ENCODE measurements at regions not wholly inside any gene's neighbourhood (a gene's known extent, or its start where the extent isn't known, plus 50 kb on each side); places are given as distances from the start of the nearest gene placed in this dataset.

GRCh38 chr2:14923820-14924580 lies 291.5 kb downstream of the LRATD1 start:
- DNase-seq = no peak

GRCh38 chr2:14925471-14925870 lies 293.0 kb downstream of the LRATD1 start:
- DNase-seq = no peak

DNA sequence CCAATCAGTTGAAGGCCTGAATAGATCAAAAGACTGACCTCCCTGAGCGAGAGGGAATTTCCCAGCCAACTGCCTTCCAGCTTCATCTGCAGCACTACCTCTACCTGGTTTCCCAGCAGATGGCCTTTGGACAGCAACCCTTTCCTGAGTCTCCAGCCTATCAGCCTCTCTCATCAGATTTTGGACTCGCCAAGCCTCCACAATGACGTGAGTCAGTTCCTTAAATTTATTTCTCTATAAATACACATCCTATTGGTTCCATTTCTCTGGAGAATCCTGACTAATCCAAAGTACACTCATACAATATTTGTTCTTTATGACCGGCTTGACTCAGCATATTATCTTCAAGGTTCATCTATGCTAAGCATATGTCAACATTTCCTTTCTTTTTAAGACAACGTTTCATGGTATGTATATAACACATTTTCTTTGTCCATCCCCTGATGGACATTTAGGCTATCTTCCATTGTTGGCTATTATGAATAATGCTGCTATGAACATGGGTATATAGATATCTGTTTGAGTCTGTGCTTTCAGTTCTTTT lies 294.6 kb downstream of the LRATD1 start:
- no peak for DNase-seq

GRCh38 chr2:14928056-14928455 lies 295.5 kb downstream of the LRATD1 start:
- DNase-seq = no peak

DNA sequence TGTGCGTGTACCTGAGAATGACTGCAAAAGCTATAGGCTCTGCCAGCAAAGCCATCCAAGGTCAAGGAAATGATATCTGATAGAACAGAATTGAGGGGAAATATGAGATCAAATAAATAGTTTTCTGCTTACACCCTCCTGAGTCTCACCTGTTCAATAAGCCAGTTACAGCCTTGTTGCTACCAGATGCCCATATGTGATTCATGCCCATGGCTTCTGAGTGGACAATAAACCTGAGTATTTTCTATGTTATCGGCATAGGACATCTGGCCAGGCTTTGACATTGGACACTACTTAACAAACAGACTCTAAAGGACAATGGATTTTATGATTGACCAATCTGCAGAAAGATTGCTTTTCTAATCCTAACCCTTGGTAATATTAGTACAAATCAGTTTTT lies 297.9 kb downstream of the LRATD1 start:
- no peak for DNase-seq

DNA sequence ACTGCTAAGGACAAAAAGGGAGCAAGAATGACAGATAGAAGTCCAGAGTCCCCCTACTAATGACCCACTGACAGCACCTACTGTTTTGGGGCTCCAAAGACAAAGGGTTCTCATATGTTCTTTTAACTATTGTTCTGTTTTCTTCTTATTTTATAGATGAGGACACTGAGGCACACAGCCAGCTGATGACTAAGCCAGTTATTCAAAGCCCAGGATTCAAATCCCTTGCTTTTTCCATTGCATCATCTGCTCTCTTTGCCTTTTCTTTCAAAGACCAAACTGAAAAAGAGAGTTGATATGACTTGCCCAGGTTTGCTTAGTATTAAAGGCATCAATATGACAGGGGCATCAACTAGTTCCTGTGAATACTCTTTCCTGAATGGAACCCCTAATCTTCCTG lies 299.8 kb downstream of the LRATD1 start:
- no peak for DNase-seq

DNA sequence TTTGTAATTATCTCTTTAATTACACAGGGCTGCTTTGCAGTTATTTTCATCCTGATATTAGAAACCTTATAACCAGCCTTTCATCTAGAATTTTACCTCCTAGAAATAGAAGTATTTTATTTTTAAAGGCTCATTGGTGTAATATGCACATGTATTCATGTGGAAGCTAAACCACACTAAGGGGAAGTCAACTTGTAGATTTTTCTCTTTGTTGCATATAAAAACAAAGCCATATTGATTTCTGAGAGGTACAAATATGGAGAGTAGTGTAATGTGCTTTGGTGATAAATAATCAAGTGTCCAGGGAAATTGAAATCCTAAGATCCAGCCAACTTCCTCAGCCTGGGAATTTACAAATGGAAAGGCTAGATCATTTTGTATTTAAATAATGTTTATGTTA lies 301.2 kb downstream of the LRATD1 start:
- DNase-seq = no peak

GRCh38 chr2:14936426-14936825 lies 303.9 kb downstream of the LRATD1 start:
- no peak for DNase-seq

DNA sequence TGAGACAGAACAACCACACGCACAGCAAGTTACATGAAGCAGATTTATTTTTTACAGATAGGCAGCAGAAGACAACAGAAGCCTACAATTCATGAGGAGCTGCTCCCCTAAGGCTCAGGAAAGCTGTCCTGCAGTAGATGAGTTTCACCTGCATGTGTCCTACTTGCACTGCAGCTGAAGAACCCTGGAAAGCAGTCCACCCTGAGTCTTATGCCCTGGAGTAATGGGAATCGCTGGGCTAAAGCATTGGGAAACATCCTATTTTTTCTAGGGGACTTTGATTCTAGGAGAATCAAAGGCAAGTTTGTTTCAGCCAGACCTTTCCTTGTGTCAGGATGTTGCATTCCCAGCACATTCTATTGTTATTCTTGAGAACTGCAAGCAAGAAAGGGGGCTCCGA lies 304.8 kb downstream of the LRATD1 start:
- DNase-seq = no peak

DNA sequence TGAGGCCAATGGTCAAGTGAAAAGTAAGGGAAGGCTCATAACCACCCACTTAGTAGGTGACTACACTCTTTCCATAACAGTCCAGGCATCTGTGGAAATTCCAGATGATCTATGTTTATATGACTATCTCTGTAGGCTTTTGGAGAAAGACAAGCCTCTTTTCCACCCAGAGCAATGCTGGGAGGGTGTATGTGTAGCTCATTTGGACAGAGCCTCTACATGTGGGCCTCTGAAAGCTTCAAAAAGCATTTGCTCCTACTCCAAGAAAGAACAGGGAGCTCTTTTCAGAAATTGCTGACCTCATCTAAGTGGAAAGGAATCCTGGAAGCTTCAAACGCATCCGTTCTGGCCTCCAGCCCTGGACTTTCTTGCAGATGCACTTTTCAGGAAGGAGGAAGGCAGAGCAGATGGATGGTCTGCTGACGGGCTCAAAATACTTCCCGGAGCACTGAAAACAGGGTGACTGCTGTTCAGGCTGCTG lies 308.7 kb downstream of the LRATD1 start:
- DNase-seq = no peak

DNA sequence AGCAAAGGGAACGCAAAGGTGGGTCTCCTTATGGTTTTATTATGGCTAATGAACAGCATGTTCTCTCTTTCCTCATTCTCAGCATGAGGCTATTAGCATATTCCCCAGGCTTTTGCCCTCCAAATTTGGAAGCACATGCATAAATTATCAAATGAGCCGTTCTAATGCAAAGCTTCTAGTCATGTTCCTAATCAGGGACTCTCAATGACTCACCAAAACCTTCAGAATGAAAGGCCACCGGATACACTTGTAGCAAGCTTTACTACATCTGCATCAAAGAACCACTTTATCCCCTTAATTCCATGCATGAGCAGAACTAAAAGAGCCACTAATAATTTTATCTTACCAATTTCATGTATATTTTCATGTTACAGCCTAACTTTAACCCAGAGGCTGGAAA lies 310.5 kb downstream of the LRATD1 start:
- no peak for DNase-seq

- DNase-seq = peak; percentile 0
Observed at GRCh38 chr2:14944562-14945346, 312.2 kb downstream of the LRATD1 start.

GRCh38 chr2:14951569-14952285 lies 319.2 kb downstream of the LRATD1 start:
- no peak for DNase-seq

GRCh38 chr2:14952400-14952963 lies 320.0 kb downstream of the LRATD1 start:
- DNase-seq = no peak

- DNase-seq = no peak
Observed at GRCh38 chr2:14960686-14961324, 328.3 kb downstream of the LRATD1 start.

- DNase-seq = no peak
Observed at GRCh38 chr2:14967729-14968128, 335.2 kb downstream of the LRATD1 start.

GRCh38 chr2:14975381-14975780 lies 342.9 kb downstream of the LRATD1 start:
- no peak for DNase-seq

DNA sequence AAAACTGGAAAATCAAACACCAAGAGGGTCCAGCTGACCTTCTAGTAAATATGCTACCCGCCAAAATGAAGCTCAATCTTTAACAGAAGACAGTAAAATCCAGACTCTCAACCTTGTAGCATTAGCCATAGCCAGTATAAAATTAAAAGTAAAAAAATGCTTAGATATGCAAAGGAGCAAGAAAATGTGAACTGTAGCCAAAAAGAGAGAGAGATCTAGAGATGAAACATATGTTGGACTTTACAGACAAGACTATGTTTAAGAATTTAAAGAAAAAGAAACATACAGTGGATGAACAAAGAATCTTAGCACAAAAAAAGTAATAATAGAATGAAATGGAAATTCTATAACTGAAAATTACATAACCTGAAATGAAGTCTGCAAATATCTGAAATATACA lies 344.5 kb downstream of the LRATD1 start:
- DNase-seq = no peak

DNA sequence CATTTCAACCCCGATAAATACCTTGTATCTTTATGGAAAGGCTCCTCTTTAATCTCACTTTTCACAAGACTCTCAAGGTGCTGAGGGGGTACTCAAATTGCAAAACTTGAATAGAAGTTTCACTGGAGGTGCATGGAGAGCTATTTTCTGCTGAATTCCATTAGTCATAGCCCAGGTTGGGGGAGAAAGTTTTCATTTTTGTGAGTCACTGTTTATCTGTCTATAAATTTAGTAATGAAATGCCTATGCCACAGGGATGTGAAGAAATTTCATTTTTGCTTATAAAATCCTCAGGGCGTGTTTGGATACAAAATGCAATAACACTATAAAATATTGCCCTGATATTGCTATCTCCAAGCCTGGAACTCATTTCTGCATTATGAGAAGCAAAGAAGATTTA lies 346.3 kb downstream of the LRATD1 start:
- DNase-seq = no peak

GRCh38 chr2:14982790-14983189 lies 350.3 kb downstream of the LRATD1 start:
- no peak for DNase-seq

DNA sequence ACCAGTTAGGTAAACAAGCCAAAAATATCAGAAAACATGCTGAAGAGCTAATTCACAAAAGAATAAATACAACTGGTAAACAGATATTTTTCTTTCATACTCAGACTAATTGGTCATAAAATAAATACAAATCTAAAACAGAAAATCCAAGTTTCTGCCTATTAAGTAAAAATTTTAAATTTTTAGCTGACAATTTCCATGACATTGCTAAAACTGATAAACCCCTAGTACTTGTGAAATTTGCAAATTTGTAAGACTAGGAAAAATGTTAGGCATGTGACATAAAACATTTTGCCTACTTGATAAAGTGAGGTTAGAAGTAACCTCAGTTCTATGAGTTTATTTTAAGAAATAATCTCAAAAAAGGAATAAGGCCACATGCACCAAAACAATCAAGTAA lies 356.1 kb downstream of the LRATD1 start:
- no peak for DNase-seq

- no peak for DNase-seq
Observed at GRCh38 chr2:14991723-14992122, 359.2 kb downstream of the LRATD1 start.

DNA sequence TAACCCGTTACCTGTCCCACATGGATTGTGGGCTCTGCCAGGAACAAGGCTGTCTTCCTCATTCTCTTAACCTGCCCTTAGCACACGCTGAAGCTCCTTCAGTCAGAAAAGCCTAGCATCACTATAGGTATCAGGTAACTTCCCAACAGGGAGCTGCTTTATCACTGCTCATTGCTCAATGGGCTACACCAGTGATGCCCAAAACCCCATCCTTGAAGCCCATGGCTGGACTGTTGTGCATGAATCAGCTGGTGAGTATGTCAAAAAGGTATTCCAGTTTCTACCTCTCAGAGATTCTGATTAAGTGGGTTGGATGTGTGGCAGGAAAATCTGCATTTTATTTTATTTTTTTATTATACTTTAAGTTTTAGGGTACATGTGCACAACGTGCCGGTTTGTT lies 362.2 kb downstream of the LRATD1 start:
- no peak for DNase-seq
